Cardiac muscle cell (in vitro differentiated cells and primary cell): ENCODE measurements at regions not wholly inside any gene's neighbourhood (a gene's known extent, or its start where the extent isn't known, plus 50 kb on each side); places are given as distances from the start of the nearest gene placed in this dataset.

Experiments
- DNase-seq, 2 donors: peaks; one replicate each; pipeline versions ENCODE4 v3.0.0 to v3.0.0-alpha.2; 2010 to 2017; ENCODE audit warnings: low read depth in 1 of 2, low spot score in 1 of 2
- H3K27ac ChIP-seq: fragments of 200-600 bp; sonication (generic); 2 replicates; pipeline ENCODE4 v1.5.1; 2016
- H3K27me3 ChIP-seq: fragments of 200-600 bp; sonication (generic); 2 replicates; pipeline ENCODE4 v1.6.0; 2016; ENCODE audit warnings: control low read depth
- H3K36me3 ChIP-seq: fragments of 200-600 bp; sonication (generic); 2 replicates; pipeline ENCODE4 v1.5.1; 2016; ENCODE audit warnings: control low read depth
- H3K4me1 ChIP-seq: fragments of 200-600 bp; sonication (generic); 2 replicates; pipeline ENCODE4 v1.8.1; 2017; ENCODE audit warnings: low read depth, mild to moderate bottlenecking, mixed run types
- H3K4me3 ChIP-seq: fragments of 200-600 bp; sonication (generic); 2 replicates; pipeline ENCODE4 v1.5.1; 2016; ENCODE audit warnings: mild to moderate bottlenecking
- H3K9me3 ChIP-seq: fragments of 200-600 bp; sonication (generic); 2 replicates; pipeline ENCODE4 v1.5.1; 2017; ENCODE audit warnings: low read depth, mild to moderate bottlenecking, control low read depth
- TF ChIP-seq, protein P1 (sequence below): IDR thresholded peaks from 2 replicates; pipeline ENCODE4 v1.5.1; 2012; ENCODE audit warnings: low read depth, mild to moderate bottlenecking, low read length

DNA sequence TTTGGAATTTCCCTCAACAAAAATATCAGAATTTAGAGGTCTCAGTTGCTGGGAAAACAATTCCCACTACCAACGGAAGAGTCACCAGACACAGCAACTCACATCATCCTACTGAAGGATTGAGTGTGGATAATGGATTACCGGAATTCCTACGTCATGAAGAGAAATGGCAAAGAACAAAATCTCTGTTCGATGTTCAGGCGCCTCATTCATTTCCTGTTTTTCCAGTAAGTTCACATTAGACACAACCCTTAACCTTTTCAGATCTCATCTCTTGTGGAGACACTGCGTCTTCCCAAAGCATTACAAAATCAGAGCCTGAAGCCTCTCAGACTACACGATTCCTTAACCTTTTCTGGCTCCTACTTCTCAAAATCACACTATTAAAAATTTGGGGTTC is 58.5 kb upstream of the CPEB2 start:
- H3K4me1 ChIP-seq, result no peaks in the 10 kb centered on the region
- H3K9me3 ChIP-seq, result no peaks in the 10 kb centered on the region
- no peaks in the 10 kb centered on the region for H3K36me3 ChIP-seq
- no peaks in the 10 kb centered on the region for H3K27me3 ChIP-seq
- TF ChIP-seq, protein P1, sequence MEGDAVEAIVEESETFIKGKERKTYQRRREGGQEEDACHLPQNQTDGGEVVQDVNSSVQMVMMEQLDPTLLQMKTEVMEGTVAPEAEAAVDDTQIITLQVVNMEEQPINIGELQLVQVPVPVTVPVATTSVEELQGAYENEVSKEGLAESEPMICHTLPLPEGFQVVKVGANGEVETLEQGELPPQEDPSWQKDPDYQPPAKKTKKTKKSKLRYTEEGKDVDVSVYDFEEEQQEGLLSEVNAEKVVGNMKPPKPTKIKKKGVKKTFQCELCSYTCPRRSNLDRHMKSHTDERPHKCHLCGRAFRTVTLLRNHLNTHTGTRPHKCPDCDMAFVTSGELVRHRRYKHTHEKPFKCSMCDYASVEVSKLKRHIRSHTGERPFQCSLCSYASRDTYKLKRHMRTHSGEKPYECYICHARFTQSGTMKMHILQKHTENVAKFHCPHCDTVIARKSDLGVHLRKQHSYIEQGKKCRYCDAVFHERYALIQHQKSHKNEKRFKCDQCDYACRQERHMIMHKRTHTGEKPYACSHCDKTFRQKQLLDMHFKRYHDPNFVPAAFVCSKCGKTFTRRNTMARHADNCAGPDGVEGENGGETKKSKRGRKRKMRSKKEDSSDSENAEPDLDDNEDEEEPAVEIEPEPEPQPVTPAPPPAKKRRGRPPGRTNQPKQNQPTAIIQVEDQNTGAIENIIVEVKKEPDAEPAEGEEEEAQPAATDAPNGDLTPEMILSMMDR, result no peak
- no peak overlapping the region for H3K27ac ChIP-seq
- DNase-seq, result no peak
- H3K4me3 ChIP-seq, result no peak overlapping the region

DNA sequence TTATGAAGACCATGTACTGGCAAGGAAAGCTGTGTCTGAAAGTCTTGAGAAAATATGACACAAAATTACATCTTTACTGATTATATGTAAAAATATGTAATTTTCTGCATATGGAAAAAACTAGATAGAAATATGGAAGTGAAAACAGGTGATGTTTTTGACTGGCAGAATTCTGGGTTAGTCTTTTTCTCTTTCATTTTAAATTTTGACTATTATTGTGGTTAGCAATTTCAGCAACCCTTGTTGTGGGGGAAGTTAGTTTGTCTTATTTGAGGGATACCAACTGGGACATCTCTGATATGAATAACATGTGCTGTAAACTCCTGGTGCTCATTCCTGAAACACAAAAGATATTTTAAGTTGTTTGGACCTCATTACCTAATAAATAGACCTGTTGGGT is 49.9 kb upstream of the CPEB2 start:
- TF ChIP-seq, protein P1, result no peak
- no peaks in the 10 kb centered on the region for H3K4me1 ChIP-seq

More for the DNA sequence above, 49.9 kb upstream of the CPEB2 start:
- Histone ChIP-seq H3K27ac (no peak overlapping the region), H3K9me3 (no peaks in the 10 kb centered on the region), H3K27me3 (no peaks in the 10 kb centered on the region), H3K4me3 (no peak overlapping the region), H3K36me3 (no peaks in the 10 kb centered on the region)
- no peak for DNase-seq
